GM04503 (cell line): ENCODE measurements at regions not wholly inside any gene's neighbourhood (a gene's known extent, or its start where the extent isn't known, plus 50 kb on each side); places are given as distances from the start of the nearest gene placed in this dataset.
"Not testable (repeated sequence)": the region's sequence is repeated elsewhere in the genome, so short reads cannot be mapped to it uniquely, and the experiment has no call there.

Experiments
- DNase-seq: peaks from one replicate; pipeline ENCODE4 v3.0.0-alpha.2; 2012; ENCODE audit warnings: low read depth

- no peak for DNase-seq
Measured at GRCh38 chr2:121047383-121047782, 237.6 kb downstream of the TFCP2L1 start.

DNA sequence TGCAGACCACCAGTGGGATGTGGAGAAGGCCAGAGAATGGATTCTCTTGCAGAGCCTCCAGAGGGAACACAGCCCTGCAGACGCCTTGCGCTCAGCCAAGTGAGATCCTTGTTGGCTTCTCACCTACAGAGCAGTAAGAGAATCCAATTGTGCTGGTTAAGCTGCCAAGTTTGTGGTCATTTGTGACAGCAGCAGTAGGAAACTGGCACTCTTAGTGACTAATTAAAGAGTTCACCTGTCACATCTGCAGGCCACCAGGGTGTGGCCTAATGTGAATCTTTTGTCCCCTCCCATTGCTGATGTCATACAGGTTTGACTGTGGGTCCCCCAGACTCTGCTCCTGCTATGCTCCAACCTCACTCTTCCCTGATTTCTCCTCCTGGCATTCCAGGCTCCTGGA lies 235.9 kb downstream of the TFCP2L1 start:
- no peak for DNase-seq

GRCh38 chr2:121049950-121050585 lies 234.9 kb downstream of the TFCP2L1 start:
- no peak for DNase-seq

- no peak for DNase-seq
Measured at GRCh38 chr2:121051311-121051710, 233.7 kb downstream of the TFCP2L1 start.

DNA sequence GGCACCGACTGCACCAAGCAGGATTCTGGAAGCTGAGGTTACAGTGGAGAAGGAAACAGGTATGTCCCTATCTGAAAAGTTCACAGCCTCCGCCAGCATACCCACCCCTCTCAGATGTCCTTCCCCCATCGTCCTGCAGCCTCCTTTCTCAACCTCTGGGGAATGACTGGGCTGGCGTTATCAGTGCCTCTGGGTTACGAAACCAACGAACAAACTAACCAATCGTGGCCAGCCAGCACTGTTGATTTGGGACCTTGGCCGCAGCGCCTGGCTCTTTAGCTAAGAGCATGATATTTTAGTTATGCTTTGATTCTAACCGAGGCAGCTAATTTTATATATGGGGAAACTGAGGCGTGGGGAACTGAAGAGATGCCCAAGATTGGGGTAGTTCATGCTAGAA lies 233.0 kb downstream of the TFCP2L1 start:
- DNase-seq = no peak

GRCh38 chr2:121052521-121052920 lies 232.5 kb downstream of the TFCP2L1 start:
- DNase-seq = no peak

DNA sequence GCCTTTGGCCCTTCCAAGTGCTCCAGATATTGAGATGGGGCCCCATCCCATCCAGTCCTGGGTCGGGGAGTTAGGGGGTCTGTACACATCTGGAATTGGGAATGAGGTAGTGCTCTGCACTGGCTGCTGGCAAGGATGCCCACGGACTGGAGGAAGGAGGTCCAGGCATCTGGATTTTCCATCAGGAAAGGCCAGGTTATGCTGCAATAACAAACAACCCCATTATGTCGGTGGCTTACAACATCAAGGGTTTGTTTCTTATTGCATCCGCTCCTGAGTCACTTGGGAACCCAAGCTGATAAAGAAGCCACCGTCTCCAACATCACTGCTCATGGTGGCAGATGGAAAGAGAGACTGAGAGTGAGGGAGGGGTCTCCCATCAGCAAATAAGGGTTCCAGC lies 229.9 kb downstream of the TFCP2L1 start:
- DNase-seq = no peak

GRCh38 chr2:121055501-121055900 lies 229.5 kb downstream of the TFCP2L1 start:
- no peak for DNase-seq

DNA sequence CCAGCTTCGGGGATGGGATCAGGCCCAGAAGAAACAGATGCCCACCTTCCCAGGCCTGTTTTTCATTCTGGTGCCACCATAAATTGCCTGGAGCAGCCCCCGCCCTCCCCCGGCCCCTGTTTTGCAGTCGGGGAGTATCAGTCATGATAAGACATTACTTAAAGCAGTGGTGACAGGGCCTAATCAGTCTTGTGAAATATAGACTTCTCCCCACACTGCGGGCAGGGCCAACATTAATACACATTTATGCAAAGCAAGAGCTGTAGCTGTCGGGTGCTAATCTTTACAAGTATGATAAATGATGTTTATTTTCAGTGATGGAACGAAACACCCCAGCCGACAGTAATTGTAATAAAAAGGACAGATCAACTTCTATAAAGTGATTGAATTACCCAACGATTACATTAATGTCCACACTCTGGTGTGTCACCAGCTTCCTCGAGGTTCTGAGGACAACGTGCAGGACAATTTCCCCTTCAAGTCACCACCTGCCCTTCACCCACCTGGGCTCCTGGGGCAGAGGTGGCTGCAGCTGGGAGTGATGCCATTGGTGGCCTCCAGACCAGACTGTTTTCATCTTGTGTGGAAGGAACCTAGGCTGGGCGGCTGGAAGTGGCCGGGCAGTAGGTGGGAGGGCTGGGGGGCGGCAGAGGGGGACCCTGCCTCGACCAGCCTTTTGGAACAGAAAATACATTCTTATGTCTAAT lies 226.0 kb downstream of the TFCP2L1 start:
- DNase-seq = no peak

DNA sequence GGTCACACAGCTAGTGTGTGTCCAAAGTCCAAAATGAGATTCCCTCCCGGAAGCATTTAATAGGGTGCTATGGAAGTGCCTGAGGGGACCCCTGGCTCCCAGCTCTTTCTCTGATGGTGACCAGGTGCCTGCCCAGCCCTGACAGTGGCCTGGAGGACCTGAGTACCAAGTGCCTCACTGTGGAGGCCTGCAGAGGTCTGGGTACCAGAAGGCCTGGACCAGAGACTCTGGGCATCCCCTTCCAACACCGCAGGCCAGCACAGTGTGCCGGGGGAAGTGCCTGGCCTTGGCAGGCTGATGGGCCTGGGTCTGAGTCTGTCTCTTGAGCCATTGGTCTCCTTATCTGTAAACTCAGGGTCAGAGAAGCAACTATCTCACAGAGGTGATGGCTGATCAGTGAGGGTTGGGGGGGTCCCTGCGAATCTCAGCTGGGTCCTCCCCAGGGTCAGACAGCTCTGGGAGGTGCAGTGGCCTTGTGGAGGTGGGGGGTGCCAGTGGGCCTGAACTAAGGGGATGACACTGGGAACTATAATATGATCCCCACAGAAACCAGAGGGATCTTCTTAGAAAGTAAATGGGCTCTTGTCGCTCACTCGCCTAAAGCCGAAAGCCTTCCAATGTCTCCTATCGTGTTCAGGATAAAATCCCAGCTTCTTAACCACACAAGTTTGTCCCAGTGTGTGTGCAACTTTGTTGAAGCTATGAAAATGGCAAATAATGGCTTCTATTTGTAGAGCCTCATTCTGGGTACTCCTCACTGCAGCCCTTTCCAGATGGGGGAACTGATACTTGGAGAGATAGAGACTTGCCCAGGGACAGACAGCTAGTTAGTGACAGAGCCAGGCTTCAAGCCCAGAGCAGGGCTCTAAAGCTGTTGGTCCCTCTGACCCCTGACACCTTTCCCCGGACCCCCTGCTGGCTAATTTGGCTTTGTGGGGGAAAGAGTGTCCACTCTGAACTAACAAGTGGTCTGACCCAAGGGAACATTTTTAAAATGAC lies 225.1 kb downstream of the TFCP2L1 start:
- DNase-seq = no peak

DNA sequence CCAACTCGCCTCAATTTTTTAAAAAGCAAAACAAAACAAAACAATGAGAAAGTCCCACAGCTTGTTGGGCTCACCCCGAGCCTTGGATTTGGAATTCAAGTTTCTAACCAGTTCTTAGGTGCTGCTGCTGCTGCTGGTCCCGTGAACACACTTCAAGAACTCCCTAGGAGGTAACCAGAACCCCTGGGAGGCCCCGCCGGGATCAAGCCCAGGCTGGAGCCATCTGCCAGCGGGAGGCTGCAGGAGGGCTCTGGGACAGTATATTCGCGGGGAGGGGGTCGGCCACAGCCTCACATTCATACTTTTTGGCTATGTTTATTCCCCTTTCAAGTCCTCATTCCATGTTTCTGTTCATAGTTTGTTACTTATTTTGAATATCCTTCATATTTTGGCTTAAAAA lies 223.4 kb downstream of the TFCP2L1 start:
- no peak for DNase-seq

DNA sequence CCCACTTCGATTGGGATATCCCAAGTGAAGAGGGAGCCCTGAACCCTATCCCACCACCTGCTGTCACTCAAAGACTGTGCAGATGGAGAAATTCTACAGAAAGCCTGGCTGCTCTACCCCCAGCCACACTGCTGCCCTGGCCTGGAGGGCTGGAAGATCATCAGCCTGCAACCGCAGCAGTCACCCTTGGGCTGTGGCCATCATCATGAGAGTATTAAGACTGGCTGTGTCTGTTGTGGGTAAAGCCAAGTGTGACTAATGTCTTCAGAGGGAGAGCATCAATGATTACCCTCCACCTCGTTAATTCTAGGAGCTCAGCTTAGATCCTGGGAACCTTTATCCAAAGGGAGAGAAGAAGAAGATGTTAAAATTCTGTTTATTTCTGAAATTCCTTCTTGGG lies 221.5 kb downstream of the TFCP2L1 start:
- no peak for DNase-seq

DNA sequence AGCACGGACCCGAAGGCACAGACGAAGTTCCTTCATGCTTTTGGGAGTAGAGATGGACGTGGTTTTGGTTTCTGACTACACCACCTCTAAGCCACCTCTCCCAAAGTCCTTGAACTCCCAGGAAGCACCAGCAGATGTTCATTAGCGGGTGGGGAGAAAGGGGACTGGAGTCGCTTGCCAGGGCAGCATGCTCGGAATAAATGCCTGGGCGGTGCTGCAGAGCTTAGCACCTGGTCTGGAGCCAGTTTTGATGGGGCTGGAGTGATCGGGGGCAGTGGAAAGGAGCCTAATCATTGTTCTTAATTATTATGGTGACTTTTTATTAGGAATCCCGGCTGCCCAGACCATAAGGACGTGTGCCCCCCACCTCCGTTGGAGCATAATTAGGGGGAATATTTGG lies 220.8 kb downstream of the TFCP2L1 start:
- DNase-seq = no peak

- DNase-seq = no peak
Measured at GRCh38 chr2:121065239-121065638, 219.8 kb downstream of the TFCP2L1 start.

DNA sequence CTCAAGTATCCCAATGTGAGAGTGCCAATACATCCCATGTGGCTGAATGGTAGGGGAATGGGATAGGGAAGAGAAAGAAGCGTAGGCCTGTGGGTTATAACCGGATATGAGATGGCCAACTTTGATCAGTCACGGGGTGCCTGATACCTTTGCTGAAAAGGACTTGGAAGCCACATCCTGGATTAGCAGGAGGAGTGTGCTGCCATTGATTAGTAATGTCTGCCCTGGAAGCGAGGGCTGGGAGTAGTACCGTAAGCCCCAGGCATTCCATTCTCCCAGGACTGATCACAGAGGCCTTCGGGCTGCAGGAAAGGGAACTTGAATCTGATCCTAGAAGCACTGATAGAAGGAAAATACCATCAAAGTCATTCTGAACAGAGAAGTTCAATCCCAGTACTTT lies 218.5 kb downstream of the TFCP2L1 start:
- no peak for DNase-seq

DNA sequence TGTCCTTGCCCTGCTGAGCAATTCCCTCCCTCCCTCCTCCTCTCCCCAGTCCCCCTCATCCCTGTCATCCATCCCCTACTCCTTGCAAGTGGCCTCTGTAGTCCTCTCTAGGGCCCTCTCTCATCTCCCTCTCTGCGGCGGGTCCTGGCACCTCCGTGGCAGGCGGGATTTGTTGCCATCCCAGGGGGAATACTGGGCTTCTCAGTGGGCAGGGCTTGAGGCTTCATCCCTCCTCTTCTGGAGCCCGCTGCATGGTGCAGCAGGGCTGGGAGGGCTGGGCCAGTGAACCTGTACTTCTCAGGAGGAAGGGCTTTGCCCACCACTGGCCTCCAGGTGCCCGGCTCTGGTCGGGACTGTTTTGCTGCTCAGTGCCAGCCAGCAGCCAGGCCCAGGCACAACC lies 216.2 kb downstream of the TFCP2L1 start:
- no peak for DNase-seq

GRCh38 chr2:121069434-121069969 lies 215.5 kb downstream of the TFCP2L1 start:
- DNase-seq = no peak

GRCh38 chr2:121070061-121070460 lies 214.9 kb downstream of the TFCP2L1 start:
- not testable (repeated sequence) for DNase-seq

DNA sequence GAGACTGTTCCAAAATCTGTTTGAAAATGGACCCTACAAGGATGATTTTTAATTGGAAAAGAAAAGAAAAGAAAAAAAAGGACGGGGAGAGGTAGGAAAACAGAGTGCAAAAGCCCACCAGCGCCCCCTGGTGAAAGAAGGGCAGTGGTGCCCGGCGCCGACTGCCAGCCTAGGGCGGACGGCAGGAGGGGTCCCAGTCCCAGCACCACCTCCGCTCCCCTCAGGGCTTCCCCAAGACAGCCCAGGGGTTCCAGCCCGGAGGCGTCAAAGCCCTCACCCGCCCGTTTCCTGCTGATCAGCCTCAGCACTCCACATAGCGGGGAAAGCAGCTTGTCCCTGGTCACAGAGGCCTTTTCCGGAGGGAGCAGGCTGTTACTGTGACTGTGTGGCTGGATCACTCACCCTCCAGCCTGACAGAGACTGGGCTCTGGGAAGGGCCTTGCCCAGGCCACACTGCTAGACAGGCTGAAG lies 213.9 kb downstream of the TFCP2L1 start:
- DNase-seq = no peak

DNA sequence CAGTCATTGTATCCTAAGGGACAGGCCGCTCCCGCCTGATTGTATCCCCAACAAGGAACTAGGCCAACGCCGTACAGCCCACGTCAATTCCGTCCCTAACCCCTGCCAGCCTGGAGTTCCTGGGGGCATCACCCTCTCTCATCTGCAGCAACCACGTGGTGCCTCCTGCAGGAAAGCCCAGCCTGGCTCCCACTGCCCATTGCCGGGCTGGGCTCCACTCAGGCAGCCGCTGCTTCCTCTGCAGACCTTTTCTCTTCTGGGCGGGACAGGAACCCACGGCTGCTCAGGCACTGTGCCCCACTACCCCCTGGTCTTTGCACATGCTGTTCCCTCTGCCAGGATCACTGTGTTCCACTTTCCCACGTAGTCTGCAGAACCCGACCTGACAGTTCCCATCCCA lies 212.2 kb downstream of the TFCP2L1 start:
- no peak for DNase-seq

- no peak for DNase-seq
Measured at GRCh38 chr2:121073320-121074210, 211.4 kb downstream of the TFCP2L1 start.
